HL-60 (cell line): ENCODE measurements at regions not wholly inside any gene's neighbourhood (a gene's known extent, or its start where the extent isn't known, plus 50 kb on each side); places are given as distances from the start of the nearest gene placed in this dataset.

Experiments
- DNase-seq, 2 experiments: peaks; one replicate each; pipeline ENCODE4 v3.0.0-alpha.2; 2010 to 2020; ENCODE audit warnings: low read depth in 1 of 2, low spot score in 1 of 2
- H3K27ac ChIP-seq: fragments of 250-450 bp; sonication (Bioruptor Pico); replicated peaks from 2 replicates; pipeline ENCODE4 v1.5.1; 2020; ENCODE audit warnings: mild to moderate bottlenecking, moderate library complexity
- H3K27me3 ChIP-seq: fragments of 250-450 bp; sonication (Bioruptor Pico); 2 replicates; pipeline ENCODE4 v1.5.1; 2021; ENCODE audit warnings: mild to moderate bottlenecking, moderate library complexity; ENCODE audit not compliant: insufficient read depth, poor library complexity, severe bottlenecking
- H3K4me3 ChIP-seq: replicated peaks from 2 replicates; pipeline ENCODE4 v1.5.1; 2011; ENCODE audit warnings: mild to moderate bottlenecking, control low read depth, low read length; ENCODE audit not compliant: insufficient read depth
- CTCF ChIP-seq: IDR thresholded peaks from one replicate; pipeline ENCODE4 v1.5.1; 2011; ENCODE audit warnings: low read length, control low read depth, inconsistent platforms; ENCODE audit not compliant: insufficient read depth
- GABPA ChIP-seq: IDR thresholded peaks from 2 replicates; pipeline ENCODE4 v1.6.1; 2012; ENCODE audit warnings: low read depth
- POLR2AphosphoS5 ChIP-seq: IDR thresholded peaks from 2 replicates; pipeline ENCODE4 v1.6.1; 2012; ENCODE audit warnings: low read depth
- REST ChIP-seq: IDR thresholded peaks from 2 replicates; pipeline ENCODE4 v1.6.1; 2012; ENCODE audit warnings: low read depth; ENCODE audit not compliant: insufficient replicate concordance
- SPI1 ChIP-seq: IDR thresholded peaks from 2 replicates; pipeline ENCODE4 v1.6.1; 2012; ENCODE audit warnings: low read depth, mild to moderate bottlenecking, borderline replicate concordance

GRCh38 chr6:66245231-66245630 is 538.2 kb upstream of the EYS start:
- H3K27ac ChIP-seq = no peak overlapping the region
- DNase-seq = no peak
- no peak for TF ChIP-seq REST
- TF ChIP-seq GABPA = no peak
- TF ChIP-seq SPI1 = no peak
- TF ChIP-seq CTCF = no peak
- TF ChIP-seq POLR2AphosphoS5 = no peak
- H3K4me3 ChIP-seq = no peak overlapping the region
- no peaks in the 10 kb centered on the region for H3K27me3 ChIP-seq

- no peak overlapping the region for H3K27ac ChIP-seq
- no peak for TF ChIP-seq REST
- TF ChIP-seq CTCF = no peak
- no peak for TF ChIP-seq POLR2AphosphoS5
- no peak for TF ChIP-seq SPI1
- TF ChIP-seq GABPA = no peak
- no peak overlapping the region for H3K4me3 ChIP-seq
- H3K27me3 ChIP-seq = no peaks in the 10 kb centered on the region
- no peak for DNase-seq
Measured at GRCh38 chr6:66238851-66239250, 531.8 kb upstream of the EYS start.

- Histone ChIP-seq H3K27me3 (no peaks in the 10 kb centered on the region), H3K4me3 (no peak overlapping the region), H3K27ac (no peak overlapping the region)
- DNase-seq = no peak
- TF ChIP-seq REST (no peak), POLR2AphosphoS5 (no peak), GABPA (no peak), CTCF (no peak), SPI1 (no peak)
Measured at GRCh38 chr6:66232890-66233289, 525.9 kb upstream of the EYS start.
